MM.1S (cell line): ENCODE measurements at regions not wholly inside any gene's neighbourhood (a gene's known extent, or its start where the extent isn't known, plus 50 kb on each side); places are given as distances from the start of the nearest gene placed in this dataset.

Source experiments
- DNase-seq: peaks from one replicate; pipeline ENCODE4 v3.0.0-alpha.2; 2015
- H2AFZ ChIP-seq: fragments of 300-600 bp; sonication (generic); 2 replicates; pipeline ENCODE4 v1.6.0; 2016; ENCODE audit warnings: antibody characterized with exemption, low read length
- H3F3A ChIP-seq: fragments of 300-600 bp; sonication (generic); 2 replicates; pipeline ENCODE4 v1.6.1; 2016; ENCODE audit warnings: mild to moderate bottlenecking, antibody characterized with exemption, low read length, moderate library complexity, mixed read lengths; ENCODE audit not compliant: insufficient read depth
- H3K27ac ChIP-seq: fragments of 300-600 bp; sonication (generic); 2 replicates; pipeline ENCODE4 v1.5.1; 2016; ENCODE audit warnings: mild to moderate bottlenecking, low read length
- H3K27me3 ChIP-seq: fragments of 300-600 bp; sonication (generic); replicated peaks from 2 replicates; pipeline ENCODE4 v1.6.0; 2016; ENCODE audit warnings: low read length; ENCODE audit not compliant: insufficient read depth
- H3K36me3 ChIP-seq: fragments of 300-600 bp; sonication (generic); replicated peaks from 2 replicates; pipeline ENCODE4 v1.6.1; 2016; ENCODE audit warnings: mild to moderate bottlenecking, low read length, mixed read lengths; ENCODE audit not compliant: insufficient read depth
- H3K4me1 ChIP-seq: fragments of 300-600 bp; sonication (generic); 2 replicates; pipeline ENCODE4 v1.6.1; 2016; ENCODE audit warnings: low read length, mixed read lengths
- H3K4me2 ChIP-seq: fragments of 300-600 bp; sonication (generic); 2 replicates; pipeline ENCODE4 v1.6.0; 2016; ENCODE audit warnings: low read depth, low read length
- H3K4me3 ChIP-seq: fragments of 300-600 bp; sonication (generic); 2 replicates; pipeline ENCODE4 v1.5.1; 2016; ENCODE audit warnings: low read length, mixed read lengths
- H3K79me2 ChIP-seq: fragments of 300-600 bp; sonication (generic); 2 replicates; pipeline ENCODE4 v1.6.1; 2016; ENCODE audit warnings: mixed run types, low read length, mixed read lengths
- H3K9ac ChIP-seq: fragments of 300-600 bp; sonication (generic); 2 replicates; pipeline ENCODE4 v1.6.1; 2016; ENCODE audit warnings: low read length, mixed read lengths
- H3K9me2 ChIP-seq: fragments of 300-600 bp; sonication (generic); replicated peaks from 2 replicates; pipeline ENCODE4 v1.6.1; 2016; ENCODE audit warnings: mild to moderate bottlenecking, low read length, mixed read lengths; ENCODE audit not compliant: insufficient read depth
- H3K9me3 ChIP-seq: fragments of 300-600 bp; sonication (generic); replicated peaks from 2 replicates; pipeline ENCODE4 v1.6.1; 2016; ENCODE audit warnings: mild to moderate bottlenecking, low read length, mixed read lengths; ENCODE audit not compliant: insufficient read depth
- H4K20me1 ChIP-seq: fragments of 300-600 bp; sonication (generic); 2 replicates; pipeline ENCODE4 v1.6.1; 2016; ENCODE audit warnings: mild to moderate bottlenecking, low read length, moderate library complexity, mixed read lengths; ENCODE audit not compliant: insufficient read depth
- CTCF ChIP-seq: fragments of 300-600 bp; sonication (generic); IDR thresholded peaks from 2 replicates; pipeline ENCODE4 v1.5.1; 2016; ENCODE audit warnings: antibody characterized with exemption, low read length, mixed read lengths
- EZH2 ChIP-seq: fragments of 300-600 bp; sonication (generic); optimal IDR thresholded peaks from 2 replicates; pipeline ENCODE3; 2017; ENCODE audit warnings: low read depth, mild to moderate bottlenecking, antibody characterized with exemption, low read length, mixed read lengths
- EZH2phosphoT487 ChIP-seq: fragments of 300-600 bp; sonication (generic); IDR thresholded peaks from 2 replicates; pipeline ENCODE4 v1.6.1; 2018; ENCODE audit warnings: antibody characterized with exemption, low read length

- Histone ChIP-seq H3K9me3 (no peaks in the 10 kb centered on the region), H3K4me2 (no peak overlapping the region), H3F3A (no peaks in the 10 kb centered on the region), H3K4me1 (no peaks in the 10 kb centered on the region), H3K4me3 (no peak overlapping the region), H3K9ac (no peak overlapping the region), H4K20me1 (no peaks in the 10 kb centered on the region), H3K36me3 (no peaks in the 10 kb centered on the region), H2AFZ (no peak overlapping the region), H3K79me2 (no peaks in the 10 kb centered on the region), H3K27ac (no peak overlapping the region), H3K9me2 (no peaks in the 10 kb centered on the region), H3K27me3 (no peaks in the 10 kb centered on the region)
- DNase-seq: no peak
- TF ChIP-seq CTCF: no peak
- TF ChIP-seq EZH2phosphoT487: no peak
- TF ChIP-seq EZH2: no peak
These were observed 750.0 kb downstream of the EFNB2 start for GRCh38 chr13:105785436-105785835.

DNA sequence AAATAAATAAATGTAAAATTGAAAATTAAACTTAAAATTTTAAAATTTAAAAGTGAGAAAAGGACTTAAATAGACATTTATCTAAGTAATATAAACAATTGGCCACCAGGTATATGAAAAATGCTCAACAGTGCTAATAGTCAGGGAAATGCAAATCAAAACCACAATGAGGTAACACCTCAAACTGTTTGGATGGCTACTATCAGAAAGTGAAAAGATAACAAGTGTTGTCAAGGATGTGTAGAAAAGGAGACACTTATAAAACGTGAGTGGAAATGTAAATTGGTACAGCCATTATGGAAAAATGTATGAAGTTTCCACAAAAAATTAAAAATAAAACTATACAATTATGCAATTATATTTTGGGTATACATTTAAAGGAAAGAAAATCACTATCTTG lies 752.2 kb downstream of the EFNB2 start:
- Histone ChIP-seq H3K27ac (no peak overlapping the region), H3F3A (no peaks in the 10 kb centered on the region), H3K4me1 (no peaks in the 10 kb centered on the region), H2AFZ (no peak overlapping the region), H4K20me1 (no peaks in the 10 kb centered on the region), H3K9me2 (no peaks in the 10 kb centered on the region), H3K36me3 (no peaks in the 10 kb centered on the region), H3K27me3 (no peaks in the 10 kb centered on the region), H3K4me3 (no peak overlapping the region), H3K4me2 (no peak overlapping the region), H3K79me2 (no peaks in the 10 kb centered on the region), H3K9ac (no peak overlapping the region), H3K9me3 (no peaks in the 10 kb centered on the region)
- no peak for TF ChIP-seq EZH2phosphoT487
- TF ChIP-seq EZH2: no peak
- DNase-seq: peak; percentile 34

GRCh38 chr13:105778196-105778595 lies 757.3 kb downstream of the EFNB2 start:
- H3K9ac ChIP-seq: no peak overlapping the region
- no peaks in the 10 kb centered on the region for H3K79me2 ChIP-seq
- H3K4me2 ChIP-seq: no peak overlapping the region
- H3K4me1 ChIP-seq: no peaks in the 10 kb centered on the region
- no peaks in the 10 kb centered on the region for H3K9me3 ChIP-seq
- H3F3A ChIP-seq: no peaks in the 10 kb centered on the region
- no peak overlapping the region for H3K27ac ChIP-seq
- H3K36me3 ChIP-seq: no peaks in the 10 kb centered on the region
- no peak for DNase-seq
- no peaks in the 10 kb centered on the region for H4K20me1 ChIP-seq
- no peak for TF ChIP-seq EZH2
- TF ChIP-seq CTCF: no peak
- no peak for TF ChIP-seq EZH2phosphoT487
- H3K27me3 ChIP-seq: no peaks in the 10 kb centered on the region
- H2AFZ ChIP-seq: no peak overlapping the region
- no peak overlapping the region for H3K4me3 ChIP-seq
- H3K9me2 ChIP-seq: no peaks in the 10 kb centered on the region

- Histone ChIP-seq H3F3A (no peaks in the 10 kb centered on the region), H3K4me1 (no peaks in the 10 kb centered on the region), H2AFZ (no peak overlapping the region), H4K20me1 (no peaks in the 10 kb centered on the region), H3K27me3 (no peaks in the 10 kb centered on the region), H3K4me2 (peak overlapping the region; percentile 26), H3K79me2 (no peaks in the 10 kb centered on the region), H3K9me2 (0 out of 2 replicates have a peak, but pooled peaks cover 2% of the 10 kb centered on the region), H3K4me3 (no peak overlapping the region), H3K9me3 (no peaks in the 10 kb centered on the region), H3K36me3 (no peaks in the 10 kb centered on the region), H3K9ac (no peak overlapping the region), H3K27ac (no peak overlapping the region)
- no peak for TF ChIP-seq CTCF
- no peak for TF ChIP-seq EZH2phosphoT487
- TF ChIP-seq EZH2: no peak
- DNase-seq: no peak
These were observed 760.6 kb downstream of the EFNB2 start for GRCh38 chr13:105774739-105775460.
